ENCODE measurements at regions not wholly inside any gene's neighbourhood (a gene's known extent, or its start where the extent isn't known, plus 50 kb on each side); places are given as distances from the start of the nearest gene placed in this dataset.

- no peak for DNase-seq
Observed at GRCh38 chr3:117096549-117096948, 387.0 kb downstream of the TUSC7 start.

GRCh38 chr3:117097351-117097750, 387.8 kb downstream of the TUSC7 start:
- DNase-seq, result no peak

- no peak for DNase-seq
Observed at GRCh38 chr3:117101697-117102096, 392.1 kb downstream of the TUSC7 start.

- DNase-seq, result no peak
Observed at GRCh38 chr3:117102426-117102825, 392.8 kb downstream of the TUSC7 start.

GRCh38 chr3:117103675-117104074, 394.1 kb downstream of the TUSC7 start:
- no peak for DNase-seq

GRCh38 chr3:117104381-117104780, 394.8 kb downstream of the TUSC7 start:
- DNase-seq, result no peak

- DNase-seq, result no peak
Observed at GRCh38 chr3:117104792-117105191, 395.2 kb downstream of the TUSC7 start.

GRCh38 chr3:117105686-117106085, 396.1 kb downstream of the TUSC7 start:
- no peak for DNase-seq

GRCh38 chr3:117106396-117106795, 396.8 kb downstream of the TUSC7 start:
- DNase-seq, result no peak

- no peak for DNase-seq
Observed at GRCh38 chr3:117107946-117108345, 398.4 kb downstream of the TUSC7 start.

- DNase-seq, result no peak
Observed at GRCh38 chr3:117109178-117109577, 399.6 kb downstream of the TUSC7 start.

GRCh38 chr3:117114517-117115265, 405.1 kb downstream of the TUSC7 start:
- DNase-seq, result no peak

GRCh38 chr3:117117188-117117936, 407.8 kb downstream of the TUSC7 start:
- no peak for DNase-seq

GRCh38 chr3:117118604-117119003, 409.0 kb downstream of the TUSC7 start:
- no peak for DNase-seq

- DNase-seq, result no peak
Observed at GRCh38 chr3:117120014-117120413, 410.4 kb downstream of the TUSC7 start.

- no peak for DNase-seq
Observed at GRCh38 chr3:117122609-117123008, 413.0 kb downstream of the TUSC7 start.

- DNase-seq, result no peak
Observed at GRCh38 chr3:117126460-117126859, 416.9 kb downstream of the TUSC7 start.

- no peak for DNase-seq
Observed at GRCh38 chr3:117126946-117127546, 417.5 kb downstream of the TUSC7 start.

- no peak for DNase-seq
Observed at GRCh38 chr3:117128133-117128532, 418.6 kb downstream of the TUSC7 start.

- no peak for DNase-seq
Observed at GRCh38 chr3:117128872-117129271, 419.3 kb downstream of the TUSC7 start.

- DNase-seq, result no peak
Observed at GRCh38 chr3:117129516-117129915, 419.9 kb downstream of the TUSC7 start.

- no peak for DNase-seq
Observed at GRCh38 chr3:117130222-117130621, 420.6 kb downstream of the TUSC7 start.

GRCh38 chr3:117131259-117131658, 421.7 kb downstream of the TUSC7 start:
- DNase-seq, result no peak

- no peak for DNase-seq
Observed at GRCh38 chr3:117133066-117133465, 423.5 kb downstream of the TUSC7 start.
